Loucy (cell line): ENCODE measurements at regions not wholly inside any gene's neighbourhood (a gene's known extent, or its start where the extent isn't known, plus 50 kb on each side); places are given as distances from the start of the nearest gene placed in this dataset.

ENCODE experiments used
- EZH2phosphoT487 ChIP-seq: fragments of 200-600 bp; IDR thresholded peaks from 2 replicates; pipeline ENCODE4 v1.6.1; 2018; ENCODE audit warnings: antibody characterized with exemption, mild to moderate bottlenecking, moderate library complexity, borderline replicate concordance
- TF ChIP-seq, protein P1 (sequence below): fragments of 200-600 bp; sonication (generic); conservative IDR thresholded peaks from 2 replicates; pipeline ENCODE4 v1.5.1; 2014; ENCODE audit warnings: mild to moderate bottlenecking, antibody characterized with exemption, low read length

DNA sequence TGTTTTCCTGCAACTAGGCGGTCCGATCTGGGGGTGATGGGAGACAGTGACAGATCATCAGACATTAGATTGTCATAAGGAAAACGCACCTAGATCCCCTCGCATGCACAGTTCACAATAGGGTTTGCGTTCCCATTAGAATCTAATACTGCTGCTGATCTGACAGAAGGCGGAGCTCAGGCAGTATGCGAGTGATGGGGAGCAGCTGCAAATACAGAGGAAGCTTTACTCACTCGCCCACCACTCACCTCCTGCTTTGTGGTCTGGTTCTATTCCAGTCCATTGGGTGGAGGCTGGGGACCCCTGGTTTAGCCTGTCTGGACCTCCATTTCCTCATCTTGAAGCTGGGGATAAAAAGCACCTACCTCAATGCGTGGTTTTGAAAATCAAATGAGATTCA, 437.5 kb upstream of the PROK2 start:
- TF ChIP-seq, protein P1, sequence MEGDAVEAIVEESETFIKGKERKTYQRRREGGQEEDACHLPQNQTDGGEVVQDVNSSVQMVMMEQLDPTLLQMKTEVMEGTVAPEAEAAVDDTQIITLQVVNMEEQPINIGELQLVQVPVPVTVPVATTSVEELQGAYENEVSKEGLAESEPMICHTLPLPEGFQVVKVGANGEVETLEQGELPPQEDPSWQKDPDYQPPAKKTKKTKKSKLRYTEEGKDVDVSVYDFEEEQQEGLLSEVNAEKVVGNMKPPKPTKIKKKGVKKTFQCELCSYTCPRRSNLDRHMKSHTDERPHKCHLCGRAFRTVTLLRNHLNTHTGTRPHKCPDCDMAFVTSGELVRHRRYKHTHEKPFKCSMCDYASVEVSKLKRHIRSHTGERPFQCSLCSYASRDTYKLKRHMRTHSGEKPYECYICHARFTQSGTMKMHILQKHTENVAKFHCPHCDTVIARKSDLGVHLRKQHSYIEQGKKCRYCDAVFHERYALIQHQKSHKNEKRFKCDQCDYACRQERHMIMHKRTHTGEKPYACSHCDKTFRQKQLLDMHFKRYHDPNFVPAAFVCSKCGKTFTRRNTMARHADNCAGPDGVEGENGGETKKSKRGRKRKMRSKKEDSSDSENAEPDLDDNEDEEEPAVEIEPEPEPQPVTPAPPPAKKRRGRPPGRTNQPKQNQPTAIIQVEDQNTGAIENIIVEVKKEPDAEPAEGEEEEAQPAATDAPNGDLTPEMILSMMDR: no peak
- no peak for TF ChIP-seq EZH2phosphoT487
